ENCODE measurements at regions not wholly inside any gene's neighbourhood (a gene's known extent, or its start where the extent isn't known, plus 50 kb on each side); places are given as distances from the start of the nearest gene placed in this dataset.

- no peak for DNase-seq (ENCODE audit: low read depth)
Observed at GRCh38 chr10:50936335-50936734, 50.9 kb upstream of the A1CF start.

- DNase-seq (ENCODE audit: low read depth), result peak; percentile 61
Observed at GRCh38 chr10:50937230-50937907, 51.9 kb upstream of the A1CF start.

- DNase-seq (ENCODE audit: low read depth), result no peak
Observed at GRCh38 chr10:50941629-50942028, 56.2 kb upstream of the A1CF start.

- no peak for DNase-seq (ENCODE audit: low read depth)
Observed at GRCh38 chr10:50946991-50947781, 61.8 kb upstream of the A1CF start.

GRCh38 chr10:50951365-50951764 is 65.9 kb upstream of the A1CF start:
- DNase-seq (ENCODE audit: low read depth), result no peak

GRCh38 chr10:50961297-50961696 is 75.9 kb upstream of the A1CF start:
- DNase-seq (ENCODE audit: low read depth), result no peak

- DNase-seq (ENCODE audit: low read depth), result no peak
Observed at GRCh38 chr10:50963063-50963462, 77.6 kb upstream of the A1CF start.

- DNase-seq (ENCODE audit: low read depth), result peak; percentile 4
Observed at GRCh38 chr10:50968386-50969091, 83.1 kb upstream of the A1CF start.

- DNase-seq (ENCODE audit: low read depth), result no peak
Observed at GRCh38 chr10:50972591-50972990, 87.2 kb upstream of the A1CF start.

GRCh38 chr10:50981385-50981784 is 92.9 kb upstream of the PRKG1 start:
- DNase-seq (ENCODE audit: low read depth), result no peak

- no peak for DNase-seq (ENCODE audit: low read depth)
Observed at GRCh38 chr10:50981904-50982303, 92.4 kb upstream of the PRKG1 start.

- DNase-seq (ENCODE audit: low read depth), result no peak
Observed at GRCh38 chr10:50982989-50983388, 91.3 kb upstream of the PRKG1 start.

- no peak for DNase-seq (ENCODE audit: low read depth)
Observed at GRCh38 chr10:50987934-50988333, 86.4 kb upstream of the PRKG1 start.

- DNase-seq (ENCODE audit: low read depth), result peak; percentile 36
Observed at GRCh38 chr10:50988792-50989191, 85.5 kb upstream of the PRKG1 start.

GRCh38 chr10:50990568-50991455 is 83.5 kb upstream of the PRKG1 start:
- DNase-seq (ENCODE audit: low read depth), result peak; percentile 75

- DNase-seq (ENCODE audit: low read depth), result peak; percentile 66
Observed at GRCh38 chr10:50991456-50992355, 82.6 kb upstream of the PRKG1 start.

GRCh38 chr10:50992356-50992901 is 81.9 kb upstream of the PRKG1 start:
- peak; percentile 42 for DNase-seq (ENCODE audit: low read depth)

GRCh38 chr10:50992972-50993766 is 81.1 kb upstream of the PRKG1 start:
- DNase-seq (ENCODE audit: low read depth), result peak; percentile 82

GRCh38 chr10:50993771-50994251 is 80.5 kb upstream of the PRKG1 start:
- DNase-seq (ENCODE audit: low read depth), result peak; percentile 74
